Pancreas (tissue), 10 donors: ENCODE measurements at regions not wholly inside any gene's neighbourhood (a gene's known extent, or its start where the extent isn't known, plus 50 kb on each side); places are given as distances from the start of the nearest gene placed in this dataset.

Source experiments
- ATAC-seq, 4 donors: fragments of 200-7000 bp; cut with Tn5 transposase; one replicate each; pipeline versions ENCODE4 v1.8.0 to v1.9.1; 2020; ENCODE audit warnings: mild to moderate bottlenecking in 4 of 4, moderate library complexity in 4 of 4
- DNase-seq, 6 donors: peaks; one replicate each; pipeline ENCODE4 v3.0.0-alpha.2; 2020
- FAIRE-seq: peaks from 2 replicates; lab custom pipeline; 2012; peaks lifted over from hg19 to GRCh38; lab: Jason Lieb, UNC
- H3K27ac ChIP-seq, 4 donors: fragments of 200-600 bp; sonication (generic); 1 replicate in 3 of 4; 2 replicates in 1 of 4; pipeline versions ENCODE4 v1.5.0 to v1.8.0; 2020
- H3K27me3 ChIP-seq, 4 donors: fragments of 200-600 bp; one replicate each; pipeline ENCODE4 v1.8.0; 2021
- H3K36me3 ChIP-seq, 3 donors: fragments of 200-600 bp; sonication (generic) in 1 of 3; one replicate each; pipeline versions ENCODE4 v1.5.0 to v1.8.0; 2020 to 2021
- H3K4me1 ChIP-seq, 3 donors: fragments of 200-600 bp; one replicate each; pipeline ENCODE4 v1.8.0; 2021
- H3K4me3 ChIP-seq, 4 donors: fragments of 200-600 bp; sonication (generic) in 2 of 4; one replicate each; pipeline versions ENCODE4 v1.5.0 to v1.8.0; 2020 to 2021
- H3K9me3 ChIP-seq, 4 donors: fragments of 200-600 bp; one replicate each; pipeline ENCODE4 v1.8.0; 2021
- WGBS, 2 donors: extraction: QIAGEN DNeasy Blood & Tissue Kit; methylation state at CpG; one replicate each; pipeline ENCODE4 v1.1.7; 2013; 5-methylcytosine and 5-hydroxymethylcytosine counted together
- intact Hi-C, 3 donors: fragments of 100-400 bp; cut with DNase I; formaldehyde crosslinking; loops; one replicate each; pipeline versions ENCODE4 v1.11.1 to v1.14.2; 2022
- TF ChIP-seq, protein P1 (sequence below), 4 donors: fragments of 200-600 bp; sonication (generic) in 3 of 4; IDR thresholded peaks; one replicate each; pipeline versions ENCODE4 v1.5.0 to v1.8.0; 2021; ENCODE audit warnings: antibody characterized with exemption in 4 of 4
- donor health status: healthy with polysubstance abuse.
- donor health status: DM: no; HTN: no; CAD: no; lungs with moderate emphysema.
- donor health status: DM: no; HTN: no; CAD: no.
- donor health status: control.
- donor health status: control.
- donor health status: Bipolar disorder and iron deficiency.
- donor health status: DM: yes; HTN: yes; CAD: no.
- donor health status: DM: no; HTN: no; CAD: no.
- donor health status: DM: no; HTN: no; CAD: no.
- donor health status: DM: yes; HTN: yes; CAD: no.

DNA sequence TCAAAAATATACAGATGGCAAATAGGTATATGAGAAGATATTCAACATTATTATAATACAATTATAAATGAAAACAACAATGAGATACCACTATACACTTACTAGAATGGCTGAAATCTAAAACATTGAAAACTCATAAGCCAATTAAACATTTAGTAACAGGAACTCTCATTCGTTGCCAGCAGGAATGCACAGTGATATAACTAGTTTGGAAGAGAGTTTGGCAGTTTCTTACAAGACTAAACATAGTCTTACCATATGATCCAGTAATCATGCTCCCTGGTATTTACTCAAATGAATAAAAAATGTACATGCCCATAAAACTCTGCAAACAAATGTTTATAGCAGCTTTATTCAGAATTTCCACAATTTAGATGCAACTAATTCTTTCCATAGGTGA is 476.2 kb upstream of the COBL start:
- DNase-seq (no peak), FAIRE-seq (no peak), ATAC-seq (no peak)
- H3K27ac ChIP-seq = no peak overlapping the region
- H3K27me3 ChIP-seq = no peaks in the 10 kb centered on the region
- no peaks in the 10 kb centered on the region for H3K4me1 ChIP-seq
- TF ChIP-seq, protein P1, sequence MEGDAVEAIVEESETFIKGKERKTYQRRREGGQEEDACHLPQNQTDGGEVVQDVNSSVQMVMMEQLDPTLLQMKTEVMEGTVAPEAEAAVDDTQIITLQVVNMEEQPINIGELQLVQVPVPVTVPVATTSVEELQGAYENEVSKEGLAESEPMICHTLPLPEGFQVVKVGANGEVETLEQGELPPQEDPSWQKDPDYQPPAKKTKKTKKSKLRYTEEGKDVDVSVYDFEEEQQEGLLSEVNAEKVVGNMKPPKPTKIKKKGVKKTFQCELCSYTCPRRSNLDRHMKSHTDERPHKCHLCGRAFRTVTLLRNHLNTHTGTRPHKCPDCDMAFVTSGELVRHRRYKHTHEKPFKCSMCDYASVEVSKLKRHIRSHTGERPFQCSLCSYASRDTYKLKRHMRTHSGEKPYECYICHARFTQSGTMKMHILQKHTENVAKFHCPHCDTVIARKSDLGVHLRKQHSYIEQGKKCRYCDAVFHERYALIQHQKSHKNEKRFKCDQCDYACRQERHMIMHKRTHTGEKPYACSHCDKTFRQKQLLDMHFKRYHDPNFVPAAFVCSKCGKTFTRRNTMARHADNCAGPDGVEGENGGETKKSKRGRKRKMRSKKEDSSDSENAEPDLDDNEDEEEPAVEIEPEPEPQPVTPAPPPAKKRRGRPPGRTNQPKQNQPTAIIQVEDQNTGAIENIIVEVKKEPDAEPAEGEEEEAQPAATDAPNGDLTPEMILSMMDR (IDR thresholded peaks at IDR 0.05) = no peak
- intact Hi-C loops = no loop called here
- WGBS, 2 donors = 47 to 56% methylated on average over 1 of the region's 1 CpG
- no peaks in the 10 kb centered on the region for H3K36me3 ChIP-seq
- H3K9me3 ChIP-seq = no peaks in the 10 kb centered on the region
- no peak overlapping the region for H3K4me3 ChIP-seq

DNA sequence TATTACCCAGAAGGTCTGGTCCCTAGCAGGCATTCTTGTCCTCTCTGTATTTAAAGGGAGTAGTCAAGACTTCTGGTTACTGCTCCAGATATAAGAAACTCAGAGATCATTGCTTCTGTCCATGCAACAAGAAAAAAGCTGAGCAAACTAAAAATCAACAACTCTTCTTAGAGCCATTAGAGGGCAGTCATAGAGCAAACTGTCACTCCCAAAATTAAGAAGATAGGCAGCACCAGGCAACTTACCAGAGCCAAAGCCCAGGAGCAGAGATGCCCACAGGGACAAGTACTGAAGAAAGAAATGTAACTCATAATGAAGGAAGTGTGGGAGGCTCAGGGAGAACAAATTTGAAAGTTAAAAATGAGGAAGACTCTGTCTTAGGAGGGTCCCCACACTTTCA is 472.9 kb upstream of the COBL start:
- no peak for FAIRE-seq
- intact Hi-C loops = no loop called here
- TF ChIP-seq, protein P1 (IDR thresholded peaks at IDR 0.05) = no peak
- Histone ChIP-seq H3K9me3 (no peaks in the 10 kb centered on the region), H3K27ac (no peak overlapping the region), H3K4me3 (no peak overlapping the region), H3K27me3 (no peaks in the 10 kb centered on the region), H3K4me1 (no peaks in the 10 kb centered on the region), H3K36me3 (no peaks in the 10 kb centered on the region)
- no peak for ATAC-seq
- no peak for DNase-seq

GRCh38 chr7:51786284-51786683 is 469.7 kb upstream of the COBL start:
- no peak overlapping the region for H3K4me3 ChIP-seq
- no peak for DNase-seq
- intact Hi-C loops = no loop called here
- TF ChIP-seq, protein P1 (IDR thresholded peaks at IDR 0.05) = no peak
- ATAC-seq = no peak
- no peaks in the 10 kb centered on the region for H3K27me3 ChIP-seq
- H3K9me3 ChIP-seq = no peaks in the 10 kb centered on the region
- no peak for FAIRE-seq
- 81 to 90% methylated on average over 1 of the region's 1 CpG for WGBS, 2 donors
- no peaks in the 10 kb centered on the region for H3K4me1 ChIP-seq
- H3K27ac ChIP-seq = no peak overlapping the region
- H3K36me3 ChIP-seq = no peaks in the 10 kb centered on the region

- TF ChIP-seq, protein P1 (IDR thresholded peaks at IDR 0.05) = no peak
- Histone ChIP-seq H3K27ac (no peak overlapping the region), H3K4me3 (no peak overlapping the region), H3K4me1 (no peaks in the 10 kb centered on the region), H3K27me3 (no peaks in the 10 kb centered on the region), H3K36me3 (no peaks in the 10 kb centered on the region), H3K9me3 (no peaks in the 10 kb centered on the region)
- DNase-seq (no peak), FAIRE-seq (no peak), ATAC-seq (no peak)
- intact Hi-C loops = no loop called here
- WGBS, 2 donors = 63 to 66% methylated on average over 9 of the region's 9 CpGs
These were observed 469.3 kb upstream of the COBL start for GRCh38 chr7:51785876-51786275.

DNA sequence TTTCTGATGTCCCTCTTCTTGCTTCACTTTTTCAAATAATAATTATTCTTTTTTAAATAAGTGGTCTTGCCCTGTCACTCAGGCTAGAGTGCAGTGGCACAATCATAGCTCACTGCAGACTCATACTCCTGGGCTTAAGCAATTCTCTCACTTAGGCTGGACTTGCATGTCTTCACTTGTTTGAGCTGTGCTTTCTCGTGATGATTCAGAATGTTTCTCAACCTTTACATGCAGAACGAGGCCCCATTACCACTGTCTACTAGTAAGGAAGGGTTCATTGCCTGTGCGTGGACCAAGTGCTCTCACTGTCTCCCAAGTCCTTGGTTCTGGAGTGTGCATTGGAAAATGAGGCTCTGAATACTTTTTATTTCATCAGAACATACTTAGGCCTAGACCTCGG is 468.6 kb upstream of the COBL start:
- ATAC-seq (no peak), FAIRE-seq (no peak), DNase-seq (no peak)
- no peak overlapping the region for H3K4me3 ChIP-seq
- H3K4me1 ChIP-seq = no peaks in the 10 kb centered on the region
- WGBS, 2 donors = 45 to 59% methylated on average over 4 of the region's 4 CpGs
- H3K27me3 ChIP-seq = no peaks in the 10 kb centered on the region
- intact Hi-C loops = no loop called here
- H3K36me3 ChIP-seq = no peaks in the 10 kb centered on the region
- no peaks in the 10 kb centered on the region for H3K9me3 ChIP-seq
- TF ChIP-seq, protein P1 (IDR thresholded peaks at IDR 0.05) = no peak
- no peak overlapping the region for H3K27ac ChIP-seq
